Gastroesophageal sphincter (tissue), 4 donors: ENCODE measurements at regions not wholly inside any gene's neighbourhood (a gene's known extent, or its start where the extent isn't known, plus 50 kb on each side); places are given as distances from the start of the nearest gene placed in this dataset.

Experiments used
- ATAC-seq: fragments of 150-250 bp; one replicate; pipeline ENCODE4 v1.9.1; 2016; ENCODE audit warnings: mild to moderate bottlenecking, moderate library complexity
- H3K27ac ChIP-seq, 4 donors: fragments of 200-600 bp; sonication (generic) in 3 of 4; 1 replicate in 3 of 4; 2 replicates in 1 of 4; pipeline ENCODE4 v1.5.1; 2016 to 2019
- H3K27me3 ChIP-seq: fragments of 200-600 bp; sonication (generic); one replicate; pipeline ENCODE4 v1.5.1; 2019
- H3K36me3 ChIP-seq, 2 donors: fragments of 200-600 bp; sonication (generic); one replicate each; pipeline ENCODE4 v1.5.1; 2019; ENCODE audit warnings: control low read depth in 1 of 2
- H3K4me1 ChIP-seq, 3 donors: fragments of 200-600 bp; sonication (generic); 1 replicate in 2 of 3; 2 replicates in 1 of 3; pipeline ENCODE4 v1.5.1; 2016 to 2019; ENCODE audit warnings: control low read depth in 2 of 3
- H3K4me3 ChIP-seq, 2 donors: fragments of 200-600 bp; sonication (generic); one replicate each; pipeline ENCODE4 v1.5.1; 2019; ENCODE audit warnings: mild to moderate bottlenecking in 1 of 2, moderate library complexity in 1 of 2
- H3K9me3 ChIP-seq, 3 donors: fragments of 200-600 bp; sonication (generic); one replicate each; pipeline ENCODE4 v1.5.1; 2017 to 2019; ENCODE audit warnings: control low read depth in 2 of 3
- EP300 ChIP-seq: sonication (generic); formaldehyde crosslinking; IDR thresholded peaks from one replicate; pipeline ENCODE4 v1.6.1; 2017; ENCODE audit warnings: antibody characterized with exemption, mild to moderate bottlenecking
- POLR2A ChIP-seq, 2 donors: fragments of 450-650 bp; IDR thresholded peaks; one replicate each; pipeline ENCODE4 v1.6.1; 2017; ENCODE audit warnings: antibody characterized with exemption in 2 of 2, mild to moderate bottlenecking in 2 of 2, moderate library complexity in 1 of 2
- POLR2AphosphoS5 ChIP-seq: sonication (generic); formaldehyde crosslinking; IDR thresholded peaks from one replicate; pipeline ENCODE4 v1.6.1; 2017; ENCODE audit warnings: antibody characterized with exemption
- WGBS, 2 donors: methylation state at CpG; one replicate each; pipeline ENCODE4 v1.1.5; 2018; ENCODE audit warnings: low coverage in 1 of 2; 5-methylcytosine and 5-hydroxymethylcytosine counted together
- TF ChIP-seq, protein P1 (sequence below), 4 experiments: fragments of 200-600 bp in 2 of 4; fragments of 450-650 bp in 2 of 4; sonication (generic) in 1 of 4; IDR thresholded peaks; one replicate each; pipeline ENCODE4 v1.5.1; 2017 to 2019; ENCODE audit warnings: antibody characterized with exemption in 4 of 4, mild to moderate bottlenecking in 2 of 4, moderate library complexity in 2 of 4

DNA sequence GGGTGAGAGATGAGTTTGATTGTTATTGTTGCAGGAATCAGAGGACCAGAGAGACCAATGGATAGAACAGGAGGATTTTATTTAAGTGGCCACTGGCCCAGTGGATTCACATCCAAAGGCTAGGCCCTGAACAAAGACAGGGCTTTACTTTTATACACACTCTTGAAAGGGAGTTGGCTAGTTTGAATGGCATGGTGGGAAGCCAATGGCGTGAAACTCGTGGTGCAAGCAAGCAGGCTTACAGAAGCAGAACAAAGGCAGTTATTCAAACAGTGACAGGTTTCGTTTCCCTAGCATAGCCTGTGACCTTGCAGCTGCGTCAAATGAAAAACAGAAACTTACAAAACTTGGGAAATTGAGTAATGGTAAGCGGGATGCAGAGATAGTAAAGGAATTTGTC lies 110.2 kb upstream of the PRDX4 start:
- TF ChIP-seq POLR2A (IDR thresholded peaks at IDR 0.05) (no peak), POLR2AphosphoS5 (no peak), EP300 (no peak)
- TF ChIP-seq, protein P1, sequence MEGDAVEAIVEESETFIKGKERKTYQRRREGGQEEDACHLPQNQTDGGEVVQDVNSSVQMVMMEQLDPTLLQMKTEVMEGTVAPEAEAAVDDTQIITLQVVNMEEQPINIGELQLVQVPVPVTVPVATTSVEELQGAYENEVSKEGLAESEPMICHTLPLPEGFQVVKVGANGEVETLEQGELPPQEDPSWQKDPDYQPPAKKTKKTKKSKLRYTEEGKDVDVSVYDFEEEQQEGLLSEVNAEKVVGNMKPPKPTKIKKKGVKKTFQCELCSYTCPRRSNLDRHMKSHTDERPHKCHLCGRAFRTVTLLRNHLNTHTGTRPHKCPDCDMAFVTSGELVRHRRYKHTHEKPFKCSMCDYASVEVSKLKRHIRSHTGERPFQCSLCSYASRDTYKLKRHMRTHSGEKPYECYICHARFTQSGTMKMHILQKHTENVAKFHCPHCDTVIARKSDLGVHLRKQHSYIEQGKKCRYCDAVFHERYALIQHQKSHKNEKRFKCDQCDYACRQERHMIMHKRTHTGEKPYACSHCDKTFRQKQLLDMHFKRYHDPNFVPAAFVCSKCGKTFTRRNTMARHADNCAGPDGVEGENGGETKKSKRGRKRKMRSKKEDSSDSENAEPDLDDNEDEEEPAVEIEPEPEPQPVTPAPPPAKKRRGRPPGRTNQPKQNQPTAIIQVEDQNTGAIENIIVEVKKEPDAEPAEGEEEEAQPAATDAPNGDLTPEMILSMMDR (IDR thresholded peaks at IDR 0.05), result no peak
- H3K27ac ChIP-seq, result no peak overlapping the region
- no peaks in the 10 kb centered on the region for H3K4me1 ChIP-seq
- no peaks in the 10 kb centered on the region for H3K36me3 ChIP-seq
- 88% methylated on average over 5 of the region's 5 CpGs; no CpG with 5 or more reads in 1 of the 2 donors for WGBS, 2 donors
- no peak overlapping the region for H3K4me3 ChIP-seq
- H3K9me3 ChIP-seq, result peaks cover 0 to 5% (median 0%) of the 10 kb centered on the region in 3 donors
- no peak for ATAC-seq
- H3K27me3 ChIP-seq, result no peaks in the 10 kb centered on the region

DNA sequence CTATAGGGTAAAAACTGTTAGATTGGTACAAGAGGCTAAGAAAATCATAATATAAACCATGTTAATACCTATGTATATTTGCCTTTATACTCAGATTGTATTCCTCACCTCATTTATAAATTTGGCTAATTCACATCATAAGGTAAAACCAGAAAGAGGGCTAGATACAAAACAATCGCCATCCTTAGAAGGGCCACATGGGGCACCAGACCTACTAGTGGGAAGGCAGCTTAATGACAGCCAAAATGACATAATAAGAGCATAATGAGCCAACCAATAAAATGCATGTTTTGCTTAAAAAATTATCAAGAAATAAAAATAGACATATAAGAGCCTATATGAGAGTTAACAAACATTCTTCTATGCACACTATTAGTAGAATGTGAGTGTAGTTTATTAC lies 107.3 kb upstream of the PRDX4 start:
- TF ChIP-seq, protein P1 (IDR thresholded peaks at IDR 0.05), result no peak
- TF ChIP-seq POLR2AphosphoS5 (no peak), EP300 (no peak), POLR2A (IDR thresholded peaks at IDR 0.05) (no peak)
- H3K36me3 ChIP-seq, result no peaks in the 10 kb centered on the region
- H3K4me3 ChIP-seq, result no peak overlapping the region
- WGBS, 2 donors, result 75 to 80% methylated on average over 1 of the region's 1 CpG
- no peaks in the 10 kb centered on the region for H3K4me1 ChIP-seq
- no peaks in the 10 kb centered on the region for H3K27me3 ChIP-seq
- no peak for ATAC-seq
- H3K9me3 ChIP-seq, result peaks cover 0 to 5% (median 0%) of the 10 kb centered on the region in 3 donors
- no peak overlapping the region for H3K27ac ChIP-seq

DNA sequence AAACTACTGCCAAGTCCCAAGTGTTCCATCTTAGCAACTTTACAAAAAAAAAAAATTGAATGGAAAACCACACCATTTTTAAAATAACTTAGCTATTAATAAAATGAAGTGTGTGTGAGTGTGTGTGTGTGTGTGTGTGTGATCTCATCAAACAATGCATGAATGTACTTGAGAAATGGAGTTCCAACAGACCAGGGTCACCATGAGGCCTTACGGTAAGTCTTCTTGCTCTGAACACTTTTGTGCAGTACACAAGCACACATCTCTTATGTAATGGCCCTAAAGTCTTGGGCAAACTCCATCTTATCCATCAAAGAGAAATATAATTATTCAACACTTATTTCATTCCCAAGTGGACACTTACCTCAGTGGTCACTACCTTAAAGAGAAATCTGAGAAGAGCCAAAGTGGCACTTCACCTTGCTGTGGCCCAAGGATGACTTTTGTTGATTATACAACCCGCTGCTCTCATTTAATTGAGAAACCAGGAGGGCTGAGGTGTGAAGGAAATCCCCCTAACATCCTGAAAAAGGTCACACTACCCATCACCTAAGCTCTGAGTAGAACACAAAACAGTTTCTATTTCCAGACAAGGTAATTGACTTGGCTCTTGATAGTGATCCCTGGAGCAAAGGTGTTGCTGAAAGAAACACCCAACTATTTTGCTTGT lies 96.5 kb upstream of the PRDX4 start:
- no peak overlapping the region for H3K27ac ChIP-seq
- 67 to 70% methylated on average over 1 of the region's 2 CpGs for WGBS, 2 donors
- no peaks in the 10 kb centered on the region for H3K36me3 ChIP-seq
- H3K9me3 ChIP-seq, result peaks cover 0 to 4% (median 0%) of the 10 kb centered on the region in 3 donors
- no peak overlapping the region for H3K4me3 ChIP-seq
- TF ChIP-seq EP300 (no peak), POLR2AphosphoS5 (no peak), POLR2A (IDR thresholded peaks at IDR 0.05) (no peak)
- TF ChIP-seq, protein P1 (IDR thresholded peaks at IDR 0.05), result no peak
- ATAC-seq, result no peak
- H3K4me1 ChIP-seq, result no peaks in the 10 kb centered on the region
- H3K27me3 ChIP-seq, result no peaks in the 10 kb centered on the region

DNA sequence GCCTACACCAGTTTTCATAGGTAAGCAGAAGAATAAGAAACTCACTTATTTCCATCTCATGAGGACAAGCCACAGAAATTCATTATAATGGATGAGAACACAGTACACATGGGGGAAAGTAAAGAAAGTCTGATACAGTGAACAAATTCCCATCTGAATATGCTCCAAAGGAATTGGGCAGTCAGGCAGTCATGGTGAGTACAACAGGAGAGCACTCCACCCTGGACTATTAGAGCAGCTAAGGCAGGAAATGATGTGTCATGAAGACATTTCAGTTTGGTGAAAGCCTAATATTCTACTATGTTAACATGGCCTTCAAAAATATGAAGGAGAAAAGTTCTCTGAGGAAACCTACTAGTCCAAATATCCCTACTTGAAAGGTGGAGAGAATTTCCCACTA lies 92.0 kb upstream of the PRDX4 start:
- no peak overlapping the region for H3K4me3 ChIP-seq
- no peak overlapping the region for H3K27ac ChIP-seq
- H3K36me3 ChIP-seq, result no peaks in the 10 kb centered on the region
- no peaks in the 10 kb centered on the region for H3K27me3 ChIP-seq
- no peak for ATAC-seq
- no peaks in the 10 kb centered on the region for H3K9me3 ChIP-seq
- no peak for TF ChIP-seq POLR2AphosphoS5
- no peak for TF ChIP-seq EP300
- no peak for TF ChIP-seq POLR2A (IDR thresholded peaks at IDR 0.05)
- TF ChIP-seq, protein P1 (IDR thresholded peaks at IDR 0.05), result no peak
- H3K4me1 ChIP-seq, result no peaks in the 10 kb centered on the region

DNA sequence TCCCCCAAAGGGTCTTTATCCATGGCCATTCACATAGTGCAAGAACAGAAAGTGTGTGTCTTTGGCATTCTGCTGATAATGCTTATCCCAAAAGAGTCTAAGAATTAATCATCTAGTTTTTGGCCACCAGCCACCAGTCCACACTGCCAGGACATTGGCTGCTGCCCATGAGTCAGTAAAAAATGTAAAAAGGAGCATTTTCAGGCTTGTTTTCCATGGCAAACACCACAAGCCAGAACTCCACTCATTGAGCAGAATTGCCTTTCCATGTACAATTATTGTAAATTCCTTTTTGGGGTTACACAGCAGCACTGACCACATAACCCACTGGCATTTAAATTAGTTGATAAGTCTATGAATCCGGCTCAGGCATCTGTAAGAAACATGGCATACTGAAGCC lies 89.2 kb upstream of the PRDX4 start:
- 80% methylated on average over 1 of the region's 1 CpG; no CpG with 5 or more reads in 1 of the 2 donors for WGBS, 2 donors
- TF ChIP-seq POLR2A (IDR thresholded peaks at IDR 0.05), result no peak
- no peak for TF ChIP-seq POLR2AphosphoS5
- no peak for TF ChIP-seq EP300
- TF ChIP-seq, protein P1 (IDR thresholded peaks at IDR 0.05), result no peak
- no peaks in the 10 kb centered on the region for H3K9me3 ChIP-seq
- no peak for ATAC-seq
- no peaks in the 10 kb centered on the region for H3K27me3 ChIP-seq
- H3K27ac ChIP-seq, result no peak overlapping the region
- no peaks in the 10 kb centered on the region for H3K36me3 ChIP-seq
- H3K4me3 ChIP-seq, result no peak overlapping the region
- no peaks in the 10 kb centered on the region for H3K4me1 ChIP-seq
